GM21526 (cell line): ENCODE measurements at regions not wholly inside any gene's neighbourhood (a gene's known extent, or its start where the extent isn't known, plus 50 kb on each side); places are given as distances from the start of the nearest gene placed in this dataset.

Experiments
- ATAC-seq: cut with Tn5 transposase; IDR thresholded peaks from one replicate; pipeline ENCODE4 v1.9.1; 2021; ENCODE audit warnings: moderate library complexity; ENCODE audit not compliant: unreplicated experiment, low FRiP score

DNA sequence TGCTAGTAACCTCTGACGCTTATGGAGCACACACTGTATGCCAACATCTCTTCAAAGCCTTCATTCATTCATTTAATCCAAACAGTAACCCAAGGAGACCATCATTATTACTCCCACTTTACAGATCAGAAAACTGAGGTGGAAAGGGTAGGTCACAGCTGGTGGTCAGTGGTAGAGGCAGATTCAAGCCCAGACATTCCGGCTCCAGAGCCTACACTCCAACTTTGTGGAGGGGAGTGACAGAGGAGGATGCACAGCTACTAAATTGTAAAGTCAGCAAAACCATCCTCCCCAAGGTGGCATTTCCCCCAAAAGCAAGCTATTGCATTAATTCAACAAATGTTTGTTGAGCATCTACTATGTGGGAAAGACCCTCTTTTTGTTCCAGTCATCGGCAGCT, 110.5 kb upstream of the CPEB4 start:
- ATAC-seq, result no peak

- ATAC-seq, result no peak
Observed at GRCh38 chr5:173778152-173778782, 109.9 kb upstream of the CPEB4 start.

DNA sequence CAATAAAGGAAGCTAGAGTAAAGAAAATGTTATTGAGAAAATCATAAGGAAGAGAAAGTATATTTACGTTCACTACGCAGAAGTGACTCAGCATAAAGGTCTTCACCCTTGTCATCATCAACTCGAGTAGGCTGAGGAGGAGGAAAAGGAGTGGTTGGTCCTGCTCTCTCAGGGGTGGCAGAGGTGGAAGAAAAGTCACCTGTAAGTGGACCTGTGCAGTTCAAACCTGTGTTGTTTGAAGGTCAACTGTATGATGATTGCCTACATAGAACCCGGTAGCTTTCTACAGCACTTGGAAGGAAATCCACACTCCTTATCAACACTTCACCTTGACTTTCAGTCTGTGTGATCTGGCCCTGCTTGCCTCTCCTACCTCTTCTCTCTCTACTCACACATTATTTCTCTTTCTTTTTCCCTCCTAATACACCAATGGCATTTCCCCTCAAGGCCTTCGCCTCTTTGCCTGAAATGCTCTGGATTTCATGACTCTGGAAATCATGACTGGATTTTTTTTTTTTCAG, 109.3 kb upstream of the CPEB4 start:
- ATAC-seq, result no peak

GRCh38 chr5:173780235-173781234, 107.6 kb upstream of the CPEB4 start:
- ATAC-seq, result no peak

- no peak for ATAC-seq
Observed at GRCh38 chr5:173781432-173781815, 106.7 kb upstream of the CPEB4 start.

- no peak for ATAC-seq
Observed at GRCh38 chr5:173781816-173782670, 106.1 kb upstream of the CPEB4 start.

DNA sequence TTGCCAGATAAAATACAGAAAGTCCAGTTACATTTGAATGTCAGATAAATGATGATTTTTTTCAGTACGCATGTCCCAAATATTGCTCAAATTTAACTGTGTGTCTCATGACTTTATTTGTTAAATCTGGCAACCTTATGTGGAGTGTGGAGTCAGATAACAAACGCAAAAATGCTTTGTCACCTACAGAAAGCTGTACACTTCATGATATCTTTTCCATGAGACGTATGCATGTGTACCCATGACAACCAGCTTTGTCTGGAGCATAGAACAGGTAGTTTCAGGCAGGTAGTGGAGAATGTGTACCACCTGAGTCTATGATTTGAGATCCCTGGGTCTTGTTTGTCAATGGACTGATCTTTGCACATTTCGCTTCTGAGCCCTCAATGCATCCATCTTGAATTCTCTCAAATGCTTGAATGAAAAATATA, 105.5 kb upstream of the CPEB4 start:
- ATAC-seq, result no peak

GRCh38 chr5:173783371-173783770, 104.8 kb upstream of the CPEB4 start:
- no peak for ATAC-seq

DNA sequence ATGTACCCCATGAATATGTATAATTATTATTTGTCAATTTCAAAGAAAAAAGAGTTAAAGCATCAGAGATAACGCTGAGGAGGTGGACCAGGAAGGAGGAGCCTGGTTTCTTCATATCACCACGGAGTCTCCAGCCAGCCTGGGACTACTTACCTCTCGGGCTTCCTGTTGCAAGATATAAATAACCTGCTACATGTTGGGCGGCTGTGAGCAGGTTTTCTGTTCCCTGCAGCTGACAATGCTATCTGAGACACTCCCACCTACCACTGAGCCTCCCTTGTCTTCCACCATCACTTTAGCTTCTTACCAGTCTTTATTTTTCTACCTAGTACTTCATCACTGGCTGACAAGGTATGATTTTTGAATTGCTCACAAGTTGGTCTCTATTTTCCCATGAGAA, 102.7 kb upstream of the CPEB4 start:
- no peak for ATAC-seq

GRCh38 chr5:173785866-173786265, 102.3 kb upstream of the CPEB4 start:
- ATAC-seq, result no peak

DNA sequence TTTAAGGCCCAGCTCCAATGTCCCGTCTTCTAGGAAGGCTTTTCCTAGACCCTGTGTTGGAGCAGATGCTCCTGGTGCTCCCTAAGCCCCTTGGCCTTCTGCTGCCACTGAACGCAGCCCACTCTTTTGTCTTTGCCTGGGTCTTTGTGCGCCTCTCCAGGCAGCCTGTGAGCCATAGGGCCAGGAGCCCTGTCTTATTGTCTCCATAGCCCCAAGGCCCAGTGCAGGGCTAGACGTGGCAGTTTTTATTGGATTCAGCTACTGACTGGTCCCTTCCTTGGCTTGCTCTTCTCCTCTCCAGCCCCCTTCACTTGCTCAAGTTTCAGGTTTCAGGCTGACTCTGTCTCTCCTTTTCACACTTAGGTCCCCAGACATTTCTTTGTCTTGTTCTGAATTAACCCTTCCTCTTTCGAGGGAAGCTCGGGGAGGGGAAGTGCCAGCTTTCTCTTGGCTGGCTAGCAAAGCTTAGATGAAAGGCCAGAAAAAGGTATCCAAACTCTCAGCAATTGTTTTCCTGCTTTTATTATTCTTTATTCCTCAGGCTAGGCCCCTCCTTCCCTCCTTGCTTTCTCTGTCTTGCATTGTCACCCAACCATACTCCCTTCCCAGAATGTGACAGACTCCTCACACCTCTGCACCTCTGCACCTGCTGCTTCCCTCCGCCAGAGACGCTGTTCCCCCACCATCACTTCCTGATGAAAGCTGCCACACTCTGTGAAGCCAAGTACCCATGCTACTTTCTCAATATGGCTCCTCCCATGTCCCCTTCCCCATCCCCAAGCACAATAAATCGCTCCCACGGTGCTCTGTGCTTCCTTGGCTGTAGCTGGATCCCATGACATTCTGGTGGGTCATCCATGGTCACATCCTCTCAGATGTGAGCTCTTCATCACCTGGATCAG, 101.6 kb upstream of the CPEB4 start:
- ATAC-seq, result peak; percentile 61

DNA sequence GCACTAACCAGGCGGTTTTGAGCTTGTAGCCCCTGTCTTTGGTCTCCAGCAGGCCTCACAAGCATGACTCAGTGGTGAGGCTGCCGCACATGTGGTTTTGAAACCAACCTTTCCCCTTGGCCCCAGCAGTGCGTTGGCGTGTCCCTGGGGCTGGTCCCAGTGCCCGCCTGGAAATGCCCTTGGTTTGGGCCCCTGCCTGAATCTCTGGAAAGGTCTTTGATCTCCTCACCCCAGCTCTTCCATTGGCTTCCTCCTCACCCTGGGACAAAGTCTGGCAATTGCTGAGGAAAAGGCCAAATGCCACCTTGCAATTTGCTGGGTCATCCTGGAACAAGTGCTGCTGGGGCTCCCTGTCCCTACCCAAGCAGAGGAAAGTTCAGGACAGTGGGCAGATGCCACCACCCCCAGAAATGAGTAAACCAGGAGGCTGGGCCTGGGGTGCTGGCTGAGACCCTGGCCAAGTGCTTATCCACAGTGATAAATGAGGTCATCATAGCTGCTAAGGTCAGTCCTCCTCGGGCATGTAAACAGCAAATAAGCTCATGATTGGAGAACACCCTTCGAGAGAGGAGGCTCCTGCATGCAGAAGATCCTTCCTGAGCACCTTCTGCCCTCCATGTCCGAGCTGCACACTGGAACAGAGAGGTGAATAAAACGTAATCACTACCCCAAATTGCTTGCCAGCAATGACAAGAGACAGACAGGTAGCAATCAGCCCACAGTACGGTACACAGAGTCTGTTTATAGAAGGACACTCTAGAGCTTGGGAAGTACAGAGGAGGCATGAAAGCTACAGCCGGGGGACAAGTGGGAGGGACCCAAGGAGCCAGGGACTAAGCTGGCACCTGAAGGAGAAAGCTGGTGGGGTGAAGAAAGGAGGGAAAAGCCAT, 98.9 kb upstream of the CPEB4 start:
- no peak for ATAC-seq

GRCh38 chr5:173790177-173790719, 97.9 kb upstream of the CPEB4 start:
- ATAC-seq, result no peak

- no peak for ATAC-seq
Observed at GRCh38 chr5:173790836-173791546, 97.2 kb upstream of the CPEB4 start.

DNA sequence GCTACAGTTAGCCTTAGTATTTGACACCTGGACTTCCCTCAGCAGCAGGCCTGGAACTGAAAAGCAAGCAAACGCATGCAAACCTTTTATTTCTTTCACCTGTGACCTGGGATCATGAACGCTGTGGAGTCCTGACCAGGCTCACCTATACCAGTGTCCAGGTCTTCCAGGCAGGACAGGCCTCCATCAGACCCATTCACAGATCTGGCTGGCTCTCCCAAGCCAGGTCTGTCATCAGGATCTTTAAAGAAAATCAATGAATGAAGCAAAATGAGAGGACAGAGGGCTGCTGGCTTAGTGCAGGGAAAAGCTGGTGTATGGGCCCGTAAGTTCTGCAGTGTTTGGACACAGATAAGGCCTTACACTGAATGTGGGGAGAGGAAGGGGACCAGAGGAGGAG, 96.3 kb upstream of the CPEB4 start:
- no peak for ATAC-seq

GRCh38 chr5:173792781-173793547, 95.2 kb upstream of the CPEB4 start:
- ATAC-seq, result no peak
